IMR-90 (cell line): ENCODE measurements at regions not wholly inside any gene's neighbourhood (a gene's known extent, or its start where the extent isn't known, plus 50 kb on each side); places are given as distances from the start of the nearest gene placed in this dataset.
A peak's percentile ranks its signal among the peaks of the same experiment; 100 is the strongest.

Experiments used
- ATAC-seq: fragments of 200-7000 bp; cut with Tn5 transposase; 2 replicates; pipeline ENCODE4 v1.9.1; 2020; ENCODE audit warnings: low read depth, mild to moderate bottlenecking, moderate library complexity
- BruUV-seq: library from RNA; stranded (reverse); fragments of 400-500 nt; replicated peaks from 2 replicates; lab custom pipeline; 2021; lab: Mats Ljungman, UMichigan
- CTCF ChIA-PET: fragments of 300-600 bp; formaldehyde crosslinking; extraction: SDS; loops from one replicate; lab custom pipeline; 2021; ENCODE audit warnings: antibody characterized with exemption; lab: Yijun Ruan, JAX
- POLR2A ChIA-PET: fragments of 300-600 bp; sonication (Branson Sonifier 250); formaldehyde crosslinking; loops from one replicate; lab custom pipeline; 2022; ENCODE audit warnings: antibody characterized with exemption; ENCODE audit not compliant: unreplicated experiment; lab: Charles Lee
- DNase-seq: peaks from one replicate; pipeline ENCODE4 v3.0.0; 2013
- H2AFZ ChIP-seq: replicated peaks from 2 replicates; pipeline ENCODE3; 2013; ENCODE audit warnings: low read length, mild to moderate bottlenecking; ENCODE audit not compliant: poor library complexity
- H2AK5ac ChIP-seq: 2 replicates; pipeline ENCODE4 v1.6.1; 2013; ENCODE audit warnings: low read depth, low read length, inconsistent platforms
- H2AK9ac ChIP-seq: replicated peaks from 2 replicates; pipeline ENCODE3; 2013; ENCODE audit warnings: mild to moderate bottlenecking, low read depth, low read length, moderate library complexity; ENCODE audit not compliant: poor library complexity
- H2BK120ac ChIP-seq: 2 replicates; pipeline ENCODE4 v1.6.1; 2013; ENCODE audit warnings: low read depth, low read length, inconsistent platforms
- H2BK15ac ChIP-seq: 3 replicates; pipeline ENCODE4 v1.6.1; 2013; ENCODE audit warnings: low read depth, low read length, inconsistent platforms
- H2BK20ac ChIP-seq: 2 replicates; pipeline ENCODE4 v1.6.1; 2013; ENCODE audit warnings: low read depth, mild to moderate bottlenecking, inconsistent platforms, low read length, moderate library complexity
- H2BK5ac ChIP-seq: 2 replicates; pipeline ENCODE4 v1.6.1; 2013; ENCODE audit warnings: mild to moderate bottlenecking, low read depth, low read length, inconsistent platforms; ENCODE audit not compliant: poor library complexity, severe bottlenecking
- H3K14ac ChIP-seq: replicated peaks from 2 replicates; pipeline ENCODE4 v1.6.1; 2013; ENCODE audit warnings: low read depth, low read length, inconsistent platforms
- H3K18ac ChIP-seq: 2 replicates; pipeline ENCODE4 v1.6.1; 2013; ENCODE audit warnings: low read depth, low read length, control low read depth
- H3K23ac ChIP-seq: 2 replicates; pipeline ENCODE4 v1.6.1; 2013; ENCODE audit warnings: low read depth, low read length, inconsistent platforms
- H3K27ac ChIP-seq: 2 replicates; pipeline ENCODE4 v1.5.1; 2013; ENCODE audit warnings: mild to moderate bottlenecking, control low read depth, low read length; ENCODE audit not compliant: insufficient read depth
- H3K27me3 ChIP-seq: 2 replicates; pipeline ENCODE4 v1.6.1; 2013; ENCODE audit warnings: low read length; ENCODE audit not compliant: control insufficient read depth, insufficient read depth
- H3K36me3 ChIP-seq: 2 replicates; pipeline ENCODE4 v1.6.1; 2013; ENCODE audit warnings: low read length, mixed read lengths; ENCODE audit not compliant: control insufficient read depth, insufficient read depth
- H3K4ac ChIP-seq: 2 replicates; pipeline ENCODE4 v1.6.1; 2013; ENCODE audit warnings: low read depth, low read length, inconsistent platforms
- H3K4me1 ChIP-seq: 2 replicates; pipeline ENCODE4 v1.6.1; 2013; ENCODE audit warnings: low read length, mixed read lengths; ENCODE audit not compliant: control insufficient read depth, insufficient read depth
- H3K4me2 ChIP-seq: 2 replicates; pipeline ENCODE4 v1.6.1; 2013; ENCODE audit warnings: low read depth, mild to moderate bottlenecking, control low read depth, low read length, moderate library complexity
- H3K4me3 ChIP-seq: 2 replicates; pipeline ENCODE4 v1.5.1; 2013; ENCODE audit warnings: low read depth, mild to moderate bottlenecking, control low read depth, low read length, moderate library complexity; ENCODE audit not compliant: insufficient read depth
- H3K56ac ChIP-seq: 2 replicates; pipeline ENCODE4 v1.6.1; 2013; ENCODE audit warnings: low read length, inconsistent platforms; ENCODE audit not compliant: insufficient read depth; ENCODE audit errors: extremely low read depth
- H3K79me1 ChIP-seq, 2 experiments: 2 replicates each; pipeline ENCODE4 v1.6.1; 2013; ENCODE audit warnings: low read length in 2 of 2, inconsistent platforms in 1 of 2, low read depth in 1 of 2
- H3K9ac ChIP-seq: 2 replicates; pipeline ENCODE4 v1.6.1; 2013; ENCODE audit warnings: low read depth, low read length, control low read depth
- H3K9me1 ChIP-seq: 2 replicates; pipeline ENCODE4 v1.6.1; 2013; ENCODE audit warnings: low read length, inconsistent platforms; ENCODE audit not compliant: insufficient read depth
- H3K9me3 ChIP-seq: 2 replicates; pipeline ENCODE4 v1.6.1; 2013; ENCODE audit warnings: low read length; ENCODE audit not compliant: control insufficient read depth, insufficient read depth
- H4K20me1 ChIP-seq: 2 replicates; pipeline ENCODE4 v1.6.1; 2013; ENCODE audit warnings: low read length, inconsistent platforms; ENCODE audit not compliant: insufficient read depth
- H4K5ac ChIP-seq: 2 replicates; pipeline ENCODE4 v1.6.1; 2013; ENCODE audit warnings: mild to moderate bottlenecking, low read depth, low read length, control low read depth
- H4K8ac ChIP-seq, 2 experiments: 2 replicates each; pipeline ENCODE4 v1.6.1; 2013; ENCODE audit warnings: low read depth in 2 of 2, low read length in 2 of 2, control low read depth in 1 of 2, inconsistent platforms in 1 of 2
- H4K91ac ChIP-seq: 2 replicates; pipeline ENCODE4 v1.6.1; 2013; ENCODE audit warnings: low read depth, low read length, inconsistent platforms; ENCODE audit not compliant: insufficient read depth
- CEBPB ChIP-seq: IDR thresholded peaks from 2 replicates; pipeline ENCODE4 v1.6.1; 2012; ENCODE audit warnings: low read depth, low read length, improper control_type of control experiment
- CHD1 ChIP-seq: IDR thresholded peaks from 2 replicates; pipeline ENCODE4 v1.6.1; 2012; ENCODE audit warnings: low read depth, low read length, improper control_type of control experiment
- FOS ChIP-seq: fragments of 150-350 bp; IDR thresholded peaks from 2 replicates; pipeline ENCODE4 v1.6.1; 2016; ENCODE audit warnings: low read depth, low read length
- MAFK ChIP-seq: IDR thresholded peaks from 2 replicates; pipeline ENCODE4 v1.6.1; 2012; ENCODE audit warnings: low read depth, low read length, improper control_type of control experiment
- MAZ ChIP-seq: IDR thresholded peaks from 2 replicates; pipeline ENCODE4 v1.6.1; 2012; ENCODE audit warnings: low read depth, mild to moderate bottlenecking, low read length, improper control_type of control experiment, moderate library complexity, borderline replicate concordance
- MXI1 ChIP-seq: IDR thresholded peaks from 2 replicates; pipeline ENCODE4 v1.6.1; 2012; ENCODE audit warnings: low read depth, mild to moderate bottlenecking, low read length, moderate library complexity, borderline replicate concordance
- NFE2L2 ChIP-seq: fragments of 150-350 bp; IDR thresholded peaks from 2 replicates; pipeline ENCODE4 v1.6.1; 2016; ENCODE audit warnings: low read depth, mild to moderate bottlenecking, low read length
- RAD21 ChIP-seq: IDR thresholded peaks from 2 replicates; pipeline ENCODE4 v1.6.1; 2012; ENCODE audit warnings: low read length, improper control_type of control experiment
- RCOR1 ChIP-seq: IDR thresholded peaks from 2 replicates; pipeline ENCODE4 v1.6.1; 2012; ENCODE audit warnings: mild to moderate bottlenecking, low read length, improper control_type of control experiment; ENCODE audit not compliant: insufficient replicate concordance
- RFX5 ChIP-seq: IDR thresholded peaks from 2 replicates; pipeline ENCODE4 v1.8.0; 2012; ENCODE audit warnings: low read depth, mild to moderate bottlenecking, low read length, moderate library complexity
- SMC3 ChIP-seq: fragments of 150-350 bp; IDR thresholded peaks from 2 replicates; pipeline ENCODE4 v1.6.1; 2016; ENCODE audit warnings: low read depth, mild to moderate bottlenecking, antibody characterized with exemption, low read length, moderate library complexity
- WGBS, 2 experiments: methylation state at CpG; one replicate each; pipeline versions ENCODE4 v1.1.5 to v1.1.7; 2013; ENCODE audit warnings: missing lambda C conversion rate in 2 of 2; ENCODE audit not compliant: insufficient read length in 1 of 2; ENCODE audit errors: extremely low coverage in 2 of 2; 5-methylcytosine and 5-hydroxymethylcytosine counted together
- dilution Hi-C: fragments of 300-500 bp; cut with HindIII; formaldehyde crosslinking; loops from one replicate; pipeline ENCODE4 v1.14.3; 2018; ENCODE audit warnings: low sequenced_read_pairs; ENCODE audit not compliant: unreplicated experiment
- in situ Hi-C: fragments of 300-500 bp; cut with MboI; formaldehyde crosslinking; loops from 3 replicates; pipeline ENCODE4 v1.14.3; 2019; ENCODE audit warnings: low sequenced_read_pairs, inconsistent platforms, mixed read lengths
- intact Hi-C: fragments of 100-400 bp; cut with micrococcal nuclease; formaldehyde crosslinking; loops from 2 replicates; pipeline ENCODE4 v1.10.0; 2022
- TF ChIP-seq, protein P1 (sequence below): fragments of 150-350 bp; IDR thresholded peaks from 2 replicates; pipeline ENCODE4 v1.6.1; 2016; ENCODE audit warnings: low read depth, mild to moderate bottlenecking, low read length, moderate library complexity, borderline replicate concordance
- TF ChIP-seq, protein P2 (sequence below): fragments of 150-350 bp; IDR thresholded peaks from 2 replicates; pipeline ENCODE4 v1.6.1; 2017; ENCODE audit warnings: mild to moderate bottlenecking, antibody characterized with exemption, low read length, low read depth
- TF ChIP-seq, protein P3 (sequence below): conservative IDR thresholded peaks from 2 replicates; pipeline ENCODE4 v1.5.1; 2012; ENCODE audit warnings: mild to moderate bottlenecking, low read depth, low read length, improper control_type of control experiment

DNA sequence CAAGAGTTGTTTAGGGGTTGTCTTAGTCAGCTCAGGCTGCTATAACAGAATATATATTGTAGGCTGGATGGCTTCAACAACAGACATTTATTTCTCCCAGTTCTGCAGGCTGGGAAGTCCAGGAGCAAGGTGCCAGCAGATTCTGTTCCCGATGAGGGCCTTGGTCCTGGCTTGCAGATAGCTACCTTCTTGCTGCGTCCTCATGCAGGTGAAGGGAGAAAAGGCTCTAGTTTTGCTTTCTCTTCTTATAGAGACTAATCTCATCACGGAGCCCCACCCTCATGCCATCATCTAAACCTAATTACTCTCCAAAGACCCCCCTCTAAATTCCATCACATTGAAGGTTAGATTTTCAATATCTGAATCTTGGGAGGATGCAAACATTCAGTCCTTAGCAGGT lies 246.0 kb upstream of the ANKRD55 start:
- ChIA-PET POLR2A (no interaction called here), CTCF (no interaction called here)
- Histone ChIP-seq H3K9ac (no peak overlapping the region), H3K79me1 (peaks cover 0 to 4% of the 10 kb centered on the region in 2 experiments; a peak in 1 of 4 replicates), H4K8ac (no peak overlapping the region; a peak in 2 of 4 replicates), H3K4me2 (no peak overlapping the region), H2AK9ac (no peak overlapping the region), H3K14ac (no peak overlapping the region), H3K56ac (no peak overlapping the region), H3K9me3 (no peaks in the 10 kb centered on the region), H4K5ac (no peak overlapping the region; the same call in 1 of the 2 replicates), H3K4me3 (no peak overlapping the region), H3K36me3 (no peaks in the 10 kb centered on the region), H2AK5ac (peak overlapping the region; percentile 80; the same call in 1 of the 2 replicates), H3K23ac (peak overlapping the region; percentile 35), H4K20me1 (no peaks in the 10 kb centered on the region), H2BK15ac (no peak overlapping the region), H3K27me3 (no peaks in the 10 kb centered on the region), H3K4me1 (peaks cover 29% of the 10 kb centered on the region), H3K9me1 (peaks cover 25% of the 10 kb centered on the region), H2BK120ac (peak overlapping the region; percentile 32), H3K27ac (no peak overlapping the region), H2BK20ac (peak overlapping the region; percentile 83; the same call in 1 of the 2 replicates), H2BK5ac (no peak overlapping the region), H3K4ac (peak overlapping the region; percentile 82; the same call in 1 of the 2 replicates), H2AFZ (no peak overlapping the region), H4K91ac (no peak overlapping the region), H3K18ac (no peak overlapping the region)
- DNase-seq (no peak), ATAC-seq (no peak)
- BruUV-seq = no TSS peak
- dilution Hi-C loops = no loop called here
- in situ Hi-C loops = no loop called here
- no CpG with 5 or more reads among the region's 3 CpGs for WGBS, 2 experiments
- intact Hi-C loops = loop anchor here (5.0 kb wide), 2 partner anchors 62 to 122 kb away; no protein-coding TSS in a partner anchor
- TF ChIP-seq RCOR1 = no peak
- no peak for TF ChIP-seq NFE2L2
- TF ChIP-seq MAZ = no peak
- no peak for TF ChIP-seq SMC3
- TF ChIP-seq, protein P1, sequence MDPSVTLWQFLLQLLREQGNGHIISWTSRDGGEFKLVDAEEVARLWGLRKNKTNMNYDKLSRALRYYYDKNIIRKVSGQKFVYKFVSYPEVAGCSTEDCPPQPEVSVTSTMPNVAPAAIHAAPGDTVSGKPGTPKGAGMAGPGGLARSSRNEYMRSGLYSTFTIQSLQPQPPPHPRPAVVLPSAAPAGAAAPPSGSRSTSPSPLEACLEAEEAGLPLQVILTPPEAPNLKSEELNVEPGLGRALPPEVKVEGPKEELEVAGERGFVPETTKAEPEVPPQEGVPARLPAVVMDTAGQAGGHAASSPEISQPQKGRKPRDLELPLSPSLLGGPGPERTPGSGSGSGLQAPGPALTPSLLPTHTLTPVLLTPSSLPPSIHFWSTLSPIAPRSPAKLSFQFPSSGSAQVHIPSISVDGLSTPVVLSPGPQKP = no peak
- no peak for TF ChIP-seq RAD21
- TF ChIP-seq, protein P2, sequence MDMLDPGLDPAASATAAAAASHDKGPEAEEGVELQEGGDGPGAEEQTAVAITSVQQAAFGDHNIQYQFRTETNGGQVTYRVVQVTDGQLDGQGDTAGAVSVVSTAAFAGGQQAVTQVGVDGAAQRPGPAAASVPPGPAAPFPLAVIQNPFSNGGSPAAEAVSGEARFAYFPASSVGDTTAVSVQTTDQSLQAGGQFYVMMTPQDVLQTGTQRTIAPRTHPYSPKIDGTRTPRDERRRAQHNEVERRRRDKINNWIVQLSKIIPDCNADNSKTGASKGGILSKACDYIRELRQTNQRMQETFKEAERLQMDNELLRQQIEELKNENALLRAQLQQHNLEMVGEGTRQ = no peak
- TF ChIP-seq, protein P3, sequence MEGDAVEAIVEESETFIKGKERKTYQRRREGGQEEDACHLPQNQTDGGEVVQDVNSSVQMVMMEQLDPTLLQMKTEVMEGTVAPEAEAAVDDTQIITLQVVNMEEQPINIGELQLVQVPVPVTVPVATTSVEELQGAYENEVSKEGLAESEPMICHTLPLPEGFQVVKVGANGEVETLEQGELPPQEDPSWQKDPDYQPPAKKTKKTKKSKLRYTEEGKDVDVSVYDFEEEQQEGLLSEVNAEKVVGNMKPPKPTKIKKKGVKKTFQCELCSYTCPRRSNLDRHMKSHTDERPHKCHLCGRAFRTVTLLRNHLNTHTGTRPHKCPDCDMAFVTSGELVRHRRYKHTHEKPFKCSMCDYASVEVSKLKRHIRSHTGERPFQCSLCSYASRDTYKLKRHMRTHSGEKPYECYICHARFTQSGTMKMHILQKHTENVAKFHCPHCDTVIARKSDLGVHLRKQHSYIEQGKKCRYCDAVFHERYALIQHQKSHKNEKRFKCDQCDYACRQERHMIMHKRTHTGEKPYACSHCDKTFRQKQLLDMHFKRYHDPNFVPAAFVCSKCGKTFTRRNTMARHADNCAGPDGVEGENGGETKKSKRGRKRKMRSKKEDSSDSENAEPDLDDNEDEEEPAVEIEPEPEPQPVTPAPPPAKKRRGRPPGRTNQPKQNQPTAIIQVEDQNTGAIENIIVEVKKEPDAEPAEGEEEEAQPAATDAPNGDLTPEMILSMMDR = no peak
- no peak for TF ChIP-seq CHD1
- no peak for TF ChIP-seq CEBPB
- TF ChIP-seq FOS = no peak
- no peak for TF ChIP-seq MAFK
- no peak for TF ChIP-seq MXI1
- TF ChIP-seq RFX5 = no peak
